ENCODE measurements at regions not wholly inside any gene's neighbourhood (a gene's known extent, or its start where the extent isn't known, plus 50 kb on each side); places are given as distances from the start of the nearest gene placed in this dataset.
A peak's percentile ranks its signal among the peaks of the same experiment; 100 is the strongest.
"Not testable (repeated sequence)": the region's sequence is repeated elsewhere in the genome, so short reads cannot be mapped to it uniquely, and the experiment has no call there.

DNA sequence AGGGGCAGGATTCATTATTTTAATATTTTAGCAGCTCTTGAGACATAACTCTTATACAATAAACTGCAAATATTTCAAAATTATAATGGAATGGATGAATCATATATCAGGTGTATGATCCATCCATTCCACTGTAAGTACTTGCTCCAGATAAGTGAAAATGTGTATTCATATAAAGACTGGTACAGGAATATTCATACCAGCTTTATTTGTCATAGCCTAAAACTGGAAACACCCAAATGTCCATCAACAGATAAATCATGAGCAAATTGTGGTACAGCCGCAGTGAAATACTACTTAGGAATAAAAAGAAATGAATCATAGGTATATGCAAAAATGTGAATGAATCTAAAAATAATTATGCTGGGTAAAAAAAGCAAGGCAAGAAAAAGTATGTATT is 263.6 kb upstream of the SYT10 start:
- DNase-seq, result no peak

DNA sequence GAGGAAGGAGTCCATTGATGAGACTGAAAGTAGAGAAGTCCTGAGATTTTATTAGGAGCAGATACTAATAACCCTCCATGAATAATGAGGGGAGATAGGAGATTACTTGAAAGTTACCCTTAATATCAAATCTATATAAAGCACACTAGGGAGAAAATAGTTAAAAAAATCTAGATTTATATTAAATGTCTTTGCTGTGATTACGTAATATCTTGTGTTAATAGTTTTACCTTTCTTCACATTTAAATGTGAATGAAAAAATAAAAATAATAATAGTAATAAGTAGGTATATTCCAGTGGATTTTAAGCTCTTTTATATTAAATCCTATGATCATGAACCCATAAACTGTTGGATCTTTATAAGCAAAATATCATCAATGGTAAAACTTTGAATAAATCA is 267.3 kb upstream of the SYT10 start:
- no peak for DNase-seq

DNA sequence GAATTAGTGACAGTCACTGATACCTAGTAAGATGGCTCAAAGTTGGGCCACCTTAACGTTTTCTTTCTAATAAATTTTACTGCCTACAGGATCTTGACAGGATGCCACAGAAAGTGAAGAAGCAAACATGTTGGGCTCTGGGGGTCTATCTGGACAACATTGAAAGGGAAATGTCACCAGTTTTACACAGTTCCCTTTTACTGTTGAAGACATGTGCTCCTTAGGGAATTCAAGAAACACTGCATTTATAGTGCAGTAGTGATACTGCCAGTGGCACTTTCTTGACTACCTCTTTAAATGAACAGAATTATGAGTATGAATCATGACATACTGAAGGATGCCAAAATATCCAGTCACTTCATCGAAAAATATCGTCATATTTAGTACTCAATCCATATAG is 269.3 kb upstream of the SYT10 start:
- no peak for DNase-seq

DNA sequence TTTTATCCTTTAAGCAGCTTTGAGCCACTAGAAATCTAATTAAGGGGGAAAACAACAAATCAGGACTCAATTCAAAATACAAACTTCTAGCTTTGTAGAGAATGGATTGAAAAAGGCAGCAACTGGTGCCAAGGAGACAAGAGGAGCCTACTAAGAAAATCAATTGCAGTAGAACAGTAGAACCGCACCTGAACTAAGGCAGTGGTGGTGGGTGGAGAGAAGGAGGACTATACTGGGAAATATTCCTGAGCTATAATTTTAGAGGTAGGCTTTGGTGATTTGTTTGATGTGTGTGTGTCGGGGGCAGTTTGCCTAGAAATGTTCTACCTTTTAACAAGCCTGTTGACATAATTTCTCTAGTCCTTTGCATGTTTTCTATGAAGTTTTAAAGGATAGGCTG is 270.9 kb upstream of the SYT10 start:
- DNase-seq, result no peak

DNA sequence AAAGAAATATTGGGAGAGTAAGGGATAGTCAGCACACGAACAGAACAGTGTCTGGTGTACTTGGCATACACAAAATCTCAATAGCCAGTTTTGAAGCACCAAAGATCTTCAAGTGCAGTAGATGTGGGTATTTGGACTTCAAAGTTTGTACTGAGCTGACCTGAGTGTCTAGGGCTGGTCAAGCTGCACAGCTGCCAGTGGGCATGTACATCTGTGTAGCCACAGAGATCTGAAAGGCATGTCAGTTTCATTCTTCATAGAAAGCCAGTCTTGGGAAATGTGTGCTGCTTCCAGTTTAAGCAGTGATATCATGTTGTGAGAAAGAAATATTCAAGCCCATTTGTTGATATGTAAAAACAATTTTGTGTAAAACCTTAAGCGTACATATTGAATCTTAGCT is 279.0 kb upstream of the SYT10 start:
- DNase-seq, result no peak

DNA sequence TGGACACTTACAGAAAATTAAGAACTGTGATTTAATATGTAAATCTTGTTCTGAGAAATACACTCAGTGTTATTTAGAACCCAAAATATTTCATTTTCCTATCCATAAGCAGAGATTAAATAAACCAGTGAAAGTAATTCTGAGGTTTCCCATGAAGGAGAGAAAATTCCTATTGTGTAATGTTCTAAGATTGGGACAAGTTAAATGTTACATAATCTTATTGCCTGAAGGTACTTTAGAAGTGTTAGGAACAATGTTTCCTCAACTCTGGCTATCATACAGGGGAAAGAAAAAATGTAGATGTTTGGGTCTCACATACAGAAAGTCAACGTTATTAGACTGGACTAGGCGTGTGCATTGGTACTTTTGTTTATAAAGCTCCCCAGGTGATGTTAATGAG is 281.9 kb upstream of the SYT10 start:
- no peak for DNase-seq

DNA sequence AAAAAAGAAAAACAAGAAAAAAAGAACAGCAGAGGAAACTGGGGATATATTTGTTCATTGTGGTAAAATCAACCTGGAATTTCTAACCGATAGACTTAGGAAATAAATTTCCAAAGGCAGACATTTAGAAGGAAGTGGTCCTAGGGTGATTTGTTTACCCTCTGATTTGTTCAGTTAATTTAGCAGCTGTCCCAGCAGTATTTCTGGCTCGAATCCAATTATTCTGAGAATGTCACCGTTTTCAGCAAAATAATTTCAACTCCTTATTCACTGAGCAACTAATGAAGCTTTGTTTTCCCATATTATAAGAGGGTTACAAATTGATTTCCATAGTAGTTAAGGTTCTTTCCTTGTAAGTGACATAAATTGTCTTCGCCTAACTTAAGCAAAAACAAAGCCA is 285.2 kb upstream of the SYT10 start:
- DNase-seq, result peak; percentile 8

DNA sequence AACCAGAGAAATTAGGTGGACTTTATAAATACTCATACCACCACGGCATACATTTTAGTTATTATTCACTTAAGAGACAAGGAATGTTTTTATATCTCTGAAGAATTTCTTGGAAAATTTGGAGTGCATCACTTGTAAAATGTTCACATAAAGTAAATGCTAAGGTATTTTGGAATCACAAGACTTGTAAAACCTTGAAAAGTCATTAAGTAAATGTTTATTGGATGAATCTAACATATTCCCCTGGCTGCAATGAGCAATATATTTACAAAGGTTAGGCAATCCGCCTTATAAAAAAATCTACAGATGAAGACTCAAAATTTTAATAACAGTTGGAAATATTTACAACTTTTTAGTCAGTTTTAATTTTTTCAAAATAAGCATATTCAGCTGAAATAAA is 287.4 kb upstream of the ALG10 start:
- DNase-seq, result no peak

DNA sequence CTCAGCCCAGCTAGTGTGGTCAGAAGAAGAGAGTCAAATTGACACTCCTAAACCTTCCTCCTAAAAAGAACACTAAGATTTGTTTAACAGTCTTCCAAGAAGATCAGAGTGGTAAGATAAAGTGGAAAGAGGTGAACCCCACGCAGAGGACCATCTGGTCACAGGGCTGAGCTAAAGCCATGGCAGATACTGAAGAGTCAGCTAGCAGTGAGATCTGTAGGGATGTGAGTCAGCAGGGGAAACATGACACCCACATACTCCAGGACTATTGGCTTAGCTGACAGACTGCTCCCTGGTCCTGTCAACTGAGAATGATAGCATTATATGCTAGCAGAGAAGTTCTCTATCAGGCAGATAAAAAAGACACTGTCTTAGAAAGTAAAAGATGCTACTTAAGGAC is 269.4 kb upstream of the ALG10 start:
- no peak for DNase-seq

DNA sequence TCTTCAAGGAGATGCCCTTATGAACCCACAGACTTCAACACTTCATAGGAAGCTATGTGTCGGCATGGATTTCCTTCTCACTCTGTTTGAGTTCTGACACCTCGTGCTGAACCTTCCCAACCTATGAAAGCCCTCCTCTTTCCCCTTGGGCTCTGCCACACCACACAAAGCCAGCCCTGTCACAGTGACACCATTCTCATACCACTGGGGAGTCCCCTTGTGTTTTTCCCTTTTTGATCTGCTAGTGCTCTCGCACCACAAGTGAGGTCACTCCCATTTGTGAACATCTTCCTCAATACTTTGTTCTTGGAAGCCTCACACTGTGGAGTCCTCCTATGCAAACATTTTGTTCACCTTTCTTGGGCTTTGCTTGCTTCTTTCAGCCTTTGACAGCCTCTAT is 264.6 kb upstream of the ALG10 start:
- no peak for DNase-seq

DNA sequence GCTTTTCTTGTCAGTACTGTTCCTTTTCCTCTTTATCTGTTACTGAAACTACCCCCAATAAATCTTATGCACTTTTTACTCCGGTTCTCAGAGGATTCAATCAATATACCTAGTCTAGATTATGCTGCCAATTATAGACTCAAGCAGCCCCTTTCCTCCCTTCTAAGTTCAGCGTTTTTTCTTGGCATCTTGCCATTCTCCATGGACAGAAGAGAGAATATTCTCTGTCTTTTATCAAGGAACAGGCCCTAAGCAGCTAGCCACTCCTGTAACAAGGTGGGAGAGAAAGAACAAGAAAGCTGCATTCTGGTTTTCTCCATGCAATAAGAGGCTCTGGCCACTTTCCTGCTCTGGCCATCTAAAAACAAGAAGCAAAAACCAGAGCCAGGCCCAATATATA is 263.0 kb upstream of the ALG10 start:
- DNase-seq, result no peak

DNA sequence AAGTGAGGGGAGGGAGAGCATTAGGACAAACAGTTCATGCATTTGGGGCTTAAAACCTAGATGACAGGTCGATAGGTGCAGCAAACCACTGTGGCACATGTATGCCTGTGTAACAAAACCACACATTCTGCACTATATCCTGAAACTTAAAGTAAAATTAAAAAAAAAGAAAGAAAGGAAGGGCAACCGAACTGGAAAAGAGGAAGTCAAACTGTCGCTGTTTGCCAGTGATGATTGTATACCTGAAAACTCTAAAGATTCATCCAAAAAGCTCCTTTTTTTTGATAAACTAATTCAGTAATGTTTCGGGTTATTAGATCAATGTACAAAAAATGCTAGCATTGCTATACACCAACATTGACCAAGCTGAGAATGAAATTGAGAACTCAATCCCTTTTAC is 259.0 kb upstream of the ALG10 start:
- no peak for DNase-seq

DNA sequence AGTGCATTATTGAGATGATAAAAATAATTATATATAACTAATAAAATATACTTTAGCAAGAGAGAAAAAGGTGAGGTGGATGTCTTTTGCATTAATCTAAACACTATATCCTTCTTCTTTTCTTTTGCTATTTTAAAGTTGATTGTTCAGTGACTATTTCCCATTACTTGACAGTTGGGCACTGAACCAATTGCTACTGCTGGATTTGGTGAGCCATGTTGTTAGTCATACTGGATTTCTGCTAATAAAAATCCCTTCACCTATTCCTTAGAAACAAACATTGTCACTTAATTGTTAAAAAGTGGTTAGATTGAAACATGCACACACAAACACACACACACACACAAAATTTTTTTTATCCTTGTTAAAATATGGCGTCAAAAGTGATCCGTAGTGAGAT is 251.6 kb upstream of the ALG10 start:
- no peak for DNase-seq

DNA sequence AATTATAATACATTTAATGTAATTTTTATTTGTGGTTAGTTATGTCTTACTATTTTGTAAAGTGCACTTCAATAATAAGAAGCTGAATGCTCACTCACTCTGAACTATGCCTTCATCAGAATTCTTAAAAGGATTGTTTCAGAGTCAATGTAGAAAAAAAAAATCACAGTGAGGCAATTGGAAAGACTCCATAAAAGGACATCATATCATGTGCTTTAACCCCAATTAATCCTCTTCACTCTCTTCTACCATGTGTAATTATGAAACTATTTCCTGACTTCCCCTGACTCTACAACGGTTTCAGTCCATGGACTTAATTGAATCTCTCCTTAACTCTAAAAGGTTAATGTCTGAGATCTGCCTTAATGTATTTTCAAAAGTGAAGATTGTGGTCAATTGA is 250.4 kb upstream of the ALG10 start:
- no peak for DNase-seq

DNA sequence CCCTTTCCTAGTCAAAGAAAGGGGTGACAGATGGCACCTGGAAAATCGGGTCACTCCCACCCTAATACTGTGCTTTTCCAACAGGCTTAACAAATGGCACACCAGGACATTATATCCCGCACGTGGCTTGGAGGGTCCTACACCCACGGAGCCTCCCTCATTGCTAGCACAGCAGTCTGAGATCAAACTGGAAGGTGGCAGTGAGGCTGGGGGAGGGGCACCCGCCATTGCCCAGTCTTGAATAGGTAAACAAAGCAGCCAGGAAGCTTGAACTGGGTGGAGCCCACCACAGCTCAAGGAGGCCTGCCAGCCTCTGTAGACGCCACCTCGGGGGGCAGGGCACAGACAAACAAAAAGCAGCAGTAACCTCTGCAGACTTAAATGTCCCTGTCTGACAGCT is 249.2 kb upstream of the ALG10 start:
- DNase-seq, result not testable (repeated sequence)

DNA sequence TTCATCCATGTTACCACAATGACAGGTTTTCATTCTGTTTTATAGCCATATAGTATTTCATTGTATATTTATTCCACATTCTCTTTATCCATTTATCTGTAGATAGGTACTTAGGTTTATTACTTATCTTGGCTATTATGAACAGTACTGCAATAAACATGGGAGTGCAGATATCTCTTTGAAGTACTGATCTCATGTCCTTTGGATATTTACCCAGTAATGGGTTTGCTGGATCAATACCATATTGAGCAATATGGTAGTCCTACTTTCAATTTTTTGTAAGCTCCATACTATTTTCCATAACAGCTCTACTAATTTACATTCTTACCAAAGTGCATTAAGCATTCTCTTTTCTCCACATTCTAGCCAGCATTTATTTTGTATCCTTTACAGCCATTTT is 235.8 kb upstream of the ALG10 start:
- no peak for DNase-seq

DNA sequence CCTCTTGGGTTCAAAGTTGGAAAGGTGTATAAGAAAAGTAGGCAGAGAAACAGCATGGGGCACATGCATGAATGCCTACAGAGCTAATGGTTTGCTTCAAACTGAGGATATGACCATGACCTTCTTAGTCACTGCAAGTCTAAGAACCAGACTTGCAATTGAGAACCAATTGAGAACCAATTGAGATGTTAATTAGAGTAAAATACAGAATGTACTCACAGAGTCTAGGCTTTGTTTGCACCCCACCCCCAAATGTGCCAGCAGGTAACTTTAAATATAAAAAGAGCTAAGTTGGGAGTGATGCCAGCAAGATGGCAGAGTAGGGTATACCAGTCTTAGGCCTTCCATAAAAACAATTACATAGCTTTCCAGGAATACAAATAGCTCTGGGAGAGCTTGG is 227.3 kb upstream of the ALG10 start:
- no peak for DNase-seq

DNA sequence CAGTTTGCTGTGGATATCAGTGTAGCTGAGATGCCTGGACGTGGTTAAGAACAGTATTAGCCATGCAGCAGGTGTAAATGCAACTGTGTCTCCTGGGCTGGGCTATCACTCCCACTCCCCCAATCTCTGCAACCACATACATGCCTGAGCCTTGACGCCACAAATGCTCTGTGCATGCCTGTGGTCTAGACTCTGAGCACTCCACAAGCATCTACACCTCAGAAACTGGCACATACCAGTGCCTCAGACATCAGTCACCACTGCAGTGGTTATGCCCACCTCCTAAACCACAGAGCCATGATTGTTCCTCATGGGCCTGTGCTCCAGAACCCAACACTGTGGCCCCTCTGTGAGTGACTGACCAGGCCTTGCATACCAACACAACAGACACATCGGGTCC is 226.8 kb upstream of the ALG10 start:
- DNase-seq, result no peak

DNA sequence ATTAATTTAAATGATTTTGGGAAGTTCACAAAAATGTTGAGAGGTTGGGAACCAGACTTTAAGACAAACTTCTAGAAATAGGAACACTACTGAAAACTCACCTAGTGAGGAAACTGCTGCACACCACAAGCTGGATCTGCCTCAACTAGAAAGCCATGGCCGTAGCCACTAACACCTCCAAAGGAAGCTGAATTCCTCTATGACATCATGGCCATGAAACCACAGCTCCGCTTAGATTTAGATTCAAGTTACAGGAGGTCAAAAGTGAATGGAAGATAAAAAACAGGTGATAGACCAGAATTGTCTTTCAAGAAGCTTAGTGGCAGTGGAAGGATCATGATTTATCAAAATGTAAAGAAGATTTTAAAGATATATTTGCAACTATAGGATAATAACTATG is 208.8 kb upstream of the ALG10 start:
- no peak for DNase-seq

DNA sequence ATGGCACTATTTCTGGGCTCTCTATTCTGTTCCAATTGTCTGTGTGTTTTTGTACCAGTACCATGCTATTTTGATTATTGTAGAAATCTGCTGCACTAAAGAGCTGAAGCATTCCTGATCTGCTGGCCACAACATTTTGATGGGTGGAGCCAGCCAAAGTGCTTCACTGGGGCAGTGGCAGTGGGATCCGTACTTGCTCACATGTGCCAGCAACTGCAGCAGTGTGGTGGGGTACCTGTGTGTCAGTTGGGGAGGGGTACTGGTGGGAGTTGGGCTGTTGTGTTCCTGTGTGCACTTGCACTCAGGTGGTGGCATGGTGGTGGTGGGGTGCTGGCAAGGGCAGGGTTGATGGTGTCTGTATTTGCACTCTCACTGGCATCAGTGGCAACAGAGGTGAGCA is 204.6 kb upstream of the ALG10 start:
- DNase-seq, result no peak

DNA sequence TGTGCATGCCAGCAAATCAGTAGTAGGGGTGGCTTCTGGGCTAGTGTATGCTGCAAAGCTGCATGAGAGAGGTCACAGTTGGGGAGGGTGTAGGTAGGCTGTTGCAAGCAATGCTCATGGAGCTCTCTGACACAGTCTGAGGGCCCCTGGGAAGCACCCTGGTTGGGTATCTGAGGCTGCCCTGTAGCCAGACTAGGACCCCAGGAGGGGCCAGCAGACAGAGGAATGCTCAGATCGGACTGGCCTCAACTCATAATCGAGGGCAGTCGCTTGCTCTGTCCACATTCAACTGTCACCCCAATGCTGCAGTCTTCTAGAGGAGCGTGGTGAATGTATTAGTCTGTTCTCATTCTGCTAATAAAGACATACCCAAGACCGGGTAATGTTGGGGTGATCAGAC is 204.0 kb upstream of the ALG10 start:
- DNase-seq, result no peak

DNA sequence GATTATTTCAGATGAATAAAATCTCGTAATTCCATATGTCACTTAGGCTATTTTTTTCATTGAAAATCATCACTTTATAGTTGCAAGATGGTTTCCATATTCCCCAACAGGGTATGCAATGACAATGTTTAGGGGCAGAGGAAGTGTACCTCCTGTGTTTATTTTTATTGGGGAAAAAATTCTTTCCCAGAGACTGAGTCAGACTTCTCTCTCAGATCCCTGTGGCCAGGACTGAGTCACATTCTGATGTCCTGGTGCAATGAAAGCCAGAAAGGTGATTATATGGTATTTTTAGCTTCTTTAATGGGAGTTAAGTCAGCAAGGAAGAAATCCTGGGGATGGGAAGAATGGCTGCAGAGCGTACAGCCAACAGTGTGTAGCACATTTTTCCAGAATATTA is 196.9 kb upstream of the ALG10 start:
- no peak for DNase-seq

DNA sequence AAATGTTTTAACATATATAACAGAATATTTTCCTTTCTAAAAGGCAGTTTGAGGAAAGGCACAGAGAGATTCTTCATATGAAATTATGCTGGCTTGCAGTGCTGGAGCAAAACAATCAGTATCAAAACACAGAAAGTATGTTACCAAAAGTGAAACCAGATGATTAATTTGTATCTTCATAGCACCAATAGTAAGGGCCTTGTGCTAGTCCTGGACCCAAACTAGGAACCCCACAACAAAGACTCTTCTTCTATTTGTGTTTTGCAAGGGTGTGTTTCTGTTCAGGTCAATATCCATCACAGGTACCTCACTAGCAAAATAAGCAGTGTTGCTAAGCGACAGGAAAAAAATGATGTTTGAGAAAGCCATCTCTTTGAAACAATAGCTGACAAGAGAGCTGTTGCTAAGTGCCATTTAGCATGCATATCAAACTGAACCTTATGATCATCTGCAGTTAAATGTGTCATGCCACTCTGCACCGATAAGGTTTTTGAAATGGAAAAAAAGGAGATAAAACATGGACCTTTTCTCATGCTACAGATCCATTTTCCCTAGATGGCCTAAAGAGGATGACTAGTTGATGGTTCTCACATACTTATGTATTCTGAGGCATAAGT is 196.2 kb upstream of the ALG10 start:
- peak; percentile 7 for DNase-seq

DNA sequence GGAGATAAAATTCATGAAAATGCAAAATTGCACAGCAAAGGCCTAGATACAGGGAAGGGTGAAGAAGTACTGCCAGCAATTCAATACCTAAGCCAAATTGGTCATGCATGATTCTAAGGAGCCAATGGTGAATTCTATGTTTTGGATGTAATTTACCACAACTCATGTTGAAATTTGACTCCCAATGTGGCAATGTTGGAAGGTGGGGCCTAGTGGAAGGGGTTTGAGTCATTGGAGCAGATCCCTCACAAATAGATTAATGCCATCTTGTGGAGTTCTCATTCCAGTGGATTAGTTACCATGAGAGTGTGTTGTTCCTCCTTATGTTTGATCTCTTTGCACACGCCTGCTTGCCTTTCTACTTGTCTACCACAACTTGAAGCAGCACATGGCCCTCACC is 194.0 kb upstream of the ALG10 start:
- DNase-seq, result no peak

DNA sequence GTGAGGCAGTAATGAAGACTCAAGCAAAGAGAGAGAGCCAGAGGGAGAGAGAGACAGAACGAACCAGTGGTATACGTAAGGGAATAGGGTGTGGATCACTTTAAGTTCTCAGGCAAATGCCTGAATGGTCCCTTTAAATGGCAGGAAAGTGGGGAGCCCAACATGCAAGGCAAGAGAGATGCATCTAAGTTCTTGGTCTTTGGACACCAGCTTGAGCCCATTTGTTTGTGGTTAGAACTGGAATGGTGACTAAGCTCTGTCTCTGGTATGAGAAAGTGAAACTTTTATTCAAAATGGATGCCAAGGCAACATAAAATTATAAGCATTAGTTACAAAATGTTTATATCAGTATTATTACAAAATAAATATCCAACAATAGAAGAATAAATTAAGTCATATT is 192.2 kb upstream of the ALG10 start:
- DNase-seq, result no peak

DNA sequence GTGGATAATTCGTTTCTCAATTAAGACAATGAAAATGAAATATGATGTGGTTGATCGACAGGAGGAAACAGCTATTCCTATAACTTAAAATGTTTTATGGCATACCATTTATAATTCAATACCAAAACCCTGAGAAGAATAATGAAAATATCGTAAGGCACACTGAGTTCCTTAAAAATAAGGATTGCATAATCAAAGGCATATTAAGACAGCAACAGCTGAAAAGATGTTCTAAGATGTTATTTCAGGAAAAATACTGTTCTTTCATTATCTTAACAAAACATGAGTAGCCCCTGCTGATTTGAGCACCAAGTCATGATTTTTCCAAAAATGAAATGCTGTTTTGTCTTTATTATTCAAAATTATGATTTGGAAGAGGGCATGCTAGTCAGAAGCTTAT is 189.4 kb upstream of the ALG10 start:
- DNase-seq, result no peak

Measured in NCI-H146 (cell line).